ENCODE measurements at regions not wholly inside any gene's neighbourhood (a gene's known extent, or its start where the extent isn't known, plus 50 kb on each side); places are given as distances from the start of the nearest gene placed in this dataset.

GRCh38 chr1:221801773-221802516 is 60.1 kb upstream of the DUSP10 start:
- H3K4me3 ChIP-seq (ENCODE audit: insufficient read depth, low read depth, low read length, poor library complexity, severe bottlenecking) = no peak overlapping the region
- DNase-seq = no peak
- no peaks in the 10 kb centered on the region for H3K36me3 ChIP-seq (ENCODE audit: control insufficient read depth, insufficient read depth, low read length)
- H3K27me3 ChIP-seq (replicated peaks; ENCODE audit: control insufficient read depth, insufficient read depth, low read length, poor library complexity, severe bottlenecking) = no peaks in the 10 kb centered on the region
- H3K27ac ChIP-seq (ENCODE audit: insufficient read depth, low read length, poor library complexity, severe bottlenecking) = no peak overlapping the region
- H3K9me3 ChIP-seq (ENCODE audit: control insufficient read depth, low read length) = no peaks in the 10 kb centered on the region
- H3K4me1 ChIP-seq (ENCODE audit: control insufficient read depth, insufficient read depth, low read length, poor library complexity, severe bottlenecking) = no peaks in the 10 kb centered on the region

- Histone ChIP-seq H3K4me3 (ENCODE audit: insufficient read depth, low read depth, low read length, poor library complexity, severe bottlenecking) (no peak overlapping the region), H3K36me3 (ENCODE audit: control insufficient read depth, insufficient read depth, low read length) (no peaks in the 10 kb centered on the region), H3K27me3 (replicated peaks; ENCODE audit: control insufficient read depth, insufficient read depth, low read length, poor library complexity, severe bottlenecking) (no peaks in the 10 kb centered on the region), H3K27ac (ENCODE audit: insufficient read depth, low read length, poor library complexity, severe bottlenecking) (no peak overlapping the region), H3K4me1 (ENCODE audit: control insufficient read depth, insufficient read depth, low read length, poor library complexity, severe bottlenecking) (no peaks in the 10 kb centered on the region), H3K9me3 (ENCODE audit: control insufficient read depth, low read length) (no peaks in the 10 kb centered on the region)
- no peak for DNase-seq
Measured at GRCh38 chr1:221801251-221801661, 59.4 kb upstream of the DUSP10 start.

DNA sequence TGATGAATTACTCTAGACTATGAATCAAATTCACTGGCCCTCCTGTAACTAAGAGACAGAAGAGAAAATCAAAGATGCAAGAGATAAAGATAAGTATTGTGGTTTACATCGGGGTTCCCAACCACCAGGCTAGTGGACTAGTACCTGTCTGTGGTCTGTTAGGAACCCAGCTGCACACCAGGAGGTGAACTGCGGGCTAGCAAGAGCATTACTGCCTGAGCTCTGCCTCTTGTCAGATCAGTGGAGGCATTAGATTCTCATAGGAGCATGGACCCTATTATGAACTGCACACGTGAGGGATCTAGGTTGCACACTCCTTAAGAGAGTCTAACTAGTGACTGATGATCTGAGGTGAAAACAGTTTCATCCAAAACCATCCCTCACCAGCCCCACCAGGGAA is 58.9 kb upstream of the DUSP10 start:
- Histone ChIP-seq H3K9me3 (ENCODE audit: control insufficient read depth, low read length) (no peaks in the 10 kb centered on the region), H3K27me3 (replicated peaks; ENCODE audit: control insufficient read depth, insufficient read depth, low read length, poor library complexity, severe bottlenecking) (no peaks in the 10 kb centered on the region), H3K36me3 (ENCODE audit: control insufficient read depth, insufficient read depth, low read length) (no peaks in the 10 kb centered on the region), H3K27ac (ENCODE audit: insufficient read depth, low read length, poor library complexity, severe bottlenecking) (no peak overlapping the region), H3K4me1 (ENCODE audit: control insufficient read depth, insufficient read depth, low read length, poor library complexity, severe bottlenecking) (no peaks in the 10 kb centered on the region), H3K4me3 (ENCODE audit: insufficient read depth, low read depth, low read length, poor library complexity, severe bottlenecking) (no peak overlapping the region)
- DNase-seq = no peak

DNA sequence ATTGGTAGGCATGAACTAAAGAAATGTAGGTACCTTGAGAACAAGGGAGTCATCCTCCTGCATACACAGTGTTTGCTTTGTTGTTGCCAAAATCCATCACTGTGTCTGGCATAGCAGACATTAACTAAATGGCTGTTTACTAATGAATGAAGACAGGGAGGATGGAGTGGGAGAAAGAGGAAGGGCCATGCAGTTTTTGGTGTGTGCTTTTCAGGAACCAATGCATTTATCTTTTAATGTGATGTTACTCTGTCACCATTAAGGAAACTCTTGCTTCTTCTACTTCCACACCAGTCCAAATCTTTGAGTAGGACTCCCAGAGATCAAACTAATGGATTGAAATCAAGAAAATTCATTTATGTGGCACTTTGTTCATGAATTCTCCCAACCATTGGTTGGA is 55.6 kb upstream of the DUSP10 start:
- H3K9me3 ChIP-seq (ENCODE audit: control insufficient read depth, low read length) = no peaks in the 10 kb centered on the region
- DNase-seq = no peak
- H3K4me3 ChIP-seq (ENCODE audit: insufficient read depth, low read depth, low read length, poor library complexity, severe bottlenecking) = no peak overlapping the region
- no peak overlapping the region for H3K27ac ChIP-seq (ENCODE audit: insufficient read depth, low read length, poor library complexity, severe bottlenecking)
- no peaks in the 10 kb centered on the region for H3K36me3 ChIP-seq (ENCODE audit: control insufficient read depth, insufficient read depth, low read length)
- H3K27me3 ChIP-seq (replicated peaks; ENCODE audit: control insufficient read depth, insufficient read depth, low read length, poor library complexity, severe bottlenecking) = no peaks in the 10 kb centered on the region
- H3K4me1 ChIP-seq (ENCODE audit: control insufficient read depth, insufficient read depth, low read length, poor library complexity, severe bottlenecking) = no peaks in the 10 kb centered on the region

GRCh38 chr1:221796700-221797099 is 54.8 kb upstream of the DUSP10 start:
- Histone ChIP-seq H3K4me1 (ENCODE audit: control insufficient read depth, insufficient read depth, low read length, poor library complexity, severe bottlenecking) (no peaks in the 10 kb centered on the region), H3K9me3 (ENCODE audit: control insufficient read depth, low read length) (no peaks in the 10 kb centered on the region), H3K27ac (ENCODE audit: insufficient read depth, low read length, poor library complexity, severe bottlenecking) (no peak overlapping the region), H3K4me3 (ENCODE audit: insufficient read depth, low read depth, low read length, poor library complexity, severe bottlenecking) (no peak overlapping the region), H3K36me3 (ENCODE audit: control insufficient read depth, insufficient read depth, low read length) (no peaks in the 10 kb centered on the region), H3K27me3 (replicated peaks; ENCODE audit: control insufficient read depth, insufficient read depth, low read length, poor library complexity, severe bottlenecking) (no peaks in the 10 kb centered on the region)
- no peak for DNase-seq

GRCh38 chr1:221795380-221795779 is 53.5 kb upstream of the DUSP10 start:
- Histone ChIP-seq H3K27ac (ENCODE audit: insufficient read depth, low read length, poor library complexity, severe bottlenecking) (no peak overlapping the region), H3K9me3 (ENCODE audit: control insufficient read depth, low read length) (no peaks in the 10 kb centered on the region), H3K4me1 (ENCODE audit: control insufficient read depth, insufficient read depth, low read length, poor library complexity, severe bottlenecking) (no peaks in the 10 kb centered on the region), H3K36me3 (ENCODE audit: control insufficient read depth, insufficient read depth, low read length) (no peaks in the 10 kb centered on the region), H3K27me3 (replicated peaks; ENCODE audit: control insufficient read depth, insufficient read depth, low read length, poor library complexity, severe bottlenecking) (no peaks in the 10 kb centered on the region), H3K4me3 (ENCODE audit: insufficient read depth, low read depth, low read length, poor library complexity, severe bottlenecking) (no peak overlapping the region)
- DNase-seq = no peak

DNA sequence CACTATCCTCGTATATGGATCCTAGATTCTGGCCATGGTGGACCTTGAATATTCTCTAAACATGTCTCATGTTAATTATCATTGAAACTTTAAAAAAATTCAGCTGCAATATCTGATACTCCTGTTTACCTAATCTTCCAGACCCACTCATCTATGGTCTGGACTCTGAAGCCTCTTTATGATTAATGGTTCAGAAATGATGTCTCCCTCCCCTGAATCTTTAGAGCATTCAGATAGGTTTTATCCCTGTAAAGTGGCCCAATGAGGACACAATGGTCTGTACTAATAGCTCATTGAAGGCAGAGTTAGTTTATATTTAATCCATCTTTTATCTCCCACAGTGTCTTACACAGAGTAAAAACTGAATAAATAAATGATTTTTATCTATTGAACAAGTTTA is 53.0 kb upstream of the DUSP10 start:
- H3K4me3 ChIP-seq (ENCODE audit: insufficient read depth, low read depth, low read length, poor library complexity, severe bottlenecking) = no peak overlapping the region
- no peaks in the 10 kb centered on the region for H3K36me3 ChIP-seq (ENCODE audit: control insufficient read depth, insufficient read depth, low read length)
- H3K4me1 ChIP-seq (ENCODE audit: control insufficient read depth, insufficient read depth, low read length, poor library complexity, severe bottlenecking) = no peaks in the 10 kb centered on the region
- no peaks in the 10 kb centered on the region for H3K9me3 ChIP-seq (ENCODE audit: control insufficient read depth, low read length)
- no peak overlapping the region for H3K27ac ChIP-seq (ENCODE audit: insufficient read depth, low read length, poor library complexity, severe bottlenecking)
- no peaks in the 10 kb centered on the region for H3K27me3 ChIP-seq (replicated peaks; ENCODE audit: control insufficient read depth, insufficient read depth, low read length, poor library complexity, severe bottlenecking)
- no peak for DNase-seq

DNA sequence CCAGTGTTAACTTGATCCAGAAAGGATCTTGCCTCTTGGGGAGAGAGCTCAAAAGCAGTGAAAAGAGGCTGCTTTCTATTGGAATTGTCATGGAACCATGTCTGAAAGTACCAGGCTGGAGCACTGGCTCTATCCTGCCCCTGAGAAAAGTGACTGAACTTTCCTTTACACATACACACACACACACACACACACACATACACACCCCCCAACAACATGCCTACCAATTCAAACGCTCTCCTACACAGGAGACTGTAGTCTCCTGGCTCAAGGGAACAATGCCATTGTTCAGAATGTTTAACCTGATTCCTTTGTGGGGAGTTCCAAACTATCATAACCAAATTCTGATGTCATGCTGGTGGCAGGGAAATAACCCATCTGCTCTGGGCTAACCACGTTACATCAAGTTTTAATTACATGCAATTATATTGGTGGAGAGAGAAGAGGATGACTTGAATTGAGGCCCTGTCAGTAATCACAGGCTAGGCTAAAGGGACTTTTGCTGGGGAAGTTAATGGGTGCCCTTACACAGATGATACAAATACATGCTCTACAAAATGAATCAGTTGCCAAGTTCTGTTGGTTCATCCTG is 52.3 kb upstream of the DUSP10 start:
- no peaks in the 10 kb centered on the region for H3K27me3 ChIP-seq (replicated peaks; ENCODE audit: control insufficient read depth, insufficient read depth, low read length, poor library complexity, severe bottlenecking)
- H3K27ac ChIP-seq (ENCODE audit: insufficient read depth, low read length, poor library complexity, severe bottlenecking) = no peak overlapping the region
- H3K9me3 ChIP-seq (ENCODE audit: control insufficient read depth, low read length) = no peaks in the 10 kb centered on the region
- no peaks in the 10 kb centered on the region for H3K36me3 ChIP-seq (ENCODE audit: control insufficient read depth, insufficient read depth, low read length)
- DNase-seq = no peak
- no peaks in the 10 kb centered on the region for H3K4me1 ChIP-seq (ENCODE audit: control insufficient read depth, insufficient read depth, low read length, poor library complexity, severe bottlenecking)
- H3K4me3 ChIP-seq (ENCODE audit: insufficient read depth, low read depth, low read length, poor library complexity, severe bottlenecking) = no peak overlapping the region

- DNase-seq = no peak
- Histone ChIP-seq H3K4me3 (ENCODE audit: insufficient read depth, low read depth, low read length, poor library complexity, severe bottlenecking) (no peak overlapping the region), H3K27me3 (replicated peaks; ENCODE audit: control insufficient read depth, insufficient read depth, low read length, poor library complexity, severe bottlenecking) (no peaks in the 10 kb centered on the region), H3K4me1 (ENCODE audit: control insufficient read depth, insufficient read depth, low read length, poor library complexity, severe bottlenecking) (no peaks in the 10 kb centered on the region), H3K27ac (ENCODE audit: insufficient read depth, low read length, poor library complexity, severe bottlenecking) (no peak overlapping the region), H3K36me3 (ENCODE audit: control insufficient read depth, insufficient read depth, low read length) (no peaks in the 10 kb centered on the region), H3K9me3 (ENCODE audit: control insufficient read depth, low read length) (no peaks in the 10 kb centered on the region)
Measured at GRCh38 chr1:221793439-221794078, 51.7 kb upstream of the DUSP10 start.

GRCh38 chr1:221791846-221792245 is 50.0 kb upstream of the DUSP10 start:
- no peaks in the 10 kb centered on the region for H3K36me3 ChIP-seq (ENCODE audit: control insufficient read depth, insufficient read depth, low read length)
- no peak overlapping the region for H3K4me3 ChIP-seq (ENCODE audit: insufficient read depth, low read depth, low read length, poor library complexity, severe bottlenecking)
- H3K9me3 ChIP-seq (ENCODE audit: control insufficient read depth, low read length) = no peaks in the 10 kb centered on the region
- H3K27me3 ChIP-seq (replicated peaks; ENCODE audit: control insufficient read depth, insufficient read depth, low read length, poor library complexity, severe bottlenecking) = no peaks in the 10 kb centered on the region
- DNase-seq = no peak
- no peak overlapping the region for H3K27ac ChIP-seq (ENCODE audit: insufficient read depth, low read length, poor library complexity, severe bottlenecking)
- H3K4me1 ChIP-seq (ENCODE audit: control insufficient read depth, insufficient read depth, low read length, poor library complexity, severe bottlenecking) = no peaks in the 10 kb centered on the region
